ENCODE measurements at regions not wholly inside any gene's neighbourhood (a gene's known extent, or its start where the extent isn't known, plus 50 kb on each side); places are given as distances from the start of the nearest gene placed in this dataset.

GRCh38 chr4:92012899-92013867 is 290.6 kb upstream of the GRID2 start:
- TF ChIP-seq NFE2L1 (CRISPR knock-in tag; IDR thresholded peaks at IDR 0.05), result no peak
- TF ChIP-seq, protein P1, sequence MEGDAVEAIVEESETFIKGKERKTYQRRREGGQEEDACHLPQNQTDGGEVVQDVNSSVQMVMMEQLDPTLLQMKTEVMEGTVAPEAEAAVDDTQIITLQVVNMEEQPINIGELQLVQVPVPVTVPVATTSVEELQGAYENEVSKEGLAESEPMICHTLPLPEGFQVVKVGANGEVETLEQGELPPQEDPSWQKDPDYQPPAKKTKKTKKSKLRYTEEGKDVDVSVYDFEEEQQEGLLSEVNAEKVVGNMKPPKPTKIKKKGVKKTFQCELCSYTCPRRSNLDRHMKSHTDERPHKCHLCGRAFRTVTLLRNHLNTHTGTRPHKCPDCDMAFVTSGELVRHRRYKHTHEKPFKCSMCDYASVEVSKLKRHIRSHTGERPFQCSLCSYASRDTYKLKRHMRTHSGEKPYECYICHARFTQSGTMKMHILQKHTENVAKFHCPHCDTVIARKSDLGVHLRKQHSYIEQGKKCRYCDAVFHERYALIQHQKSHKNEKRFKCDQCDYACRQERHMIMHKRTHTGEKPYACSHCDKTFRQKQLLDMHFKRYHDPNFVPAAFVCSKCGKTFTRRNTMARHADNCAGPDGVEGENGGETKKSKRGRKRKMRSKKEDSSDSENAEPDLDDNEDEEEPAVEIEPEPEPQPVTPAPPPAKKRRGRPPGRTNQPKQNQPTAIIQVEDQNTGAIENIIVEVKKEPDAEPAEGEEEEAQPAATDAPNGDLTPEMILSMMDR (IDR thresholded peaks at IDR 0.05), result peak; percentile 46
- DNase-seq (ENCODE audit: low spot score) (peak; percentile 73), ATAC-seq (peak; percentile 91)
- Mint-ChIP-seq H3K27ac (no peak overlapping the region), H3K4me1 (peaks cover 6% of the 10 kb centered on the region), H3K4me3 (peak overlapping the region; percentile 12; the same call in 1 of the 2 replicates), H3K9me3 (peaks cover 3% of the 10 kb centered on the region; the same call in 1 of the 2 replicates), H3K36me3 (no peaks in the 10 kb centered on the region), H3K27me3 (ENCODE audit: low read depth) (peaks cover 40% of the 10 kb centered on the region)
- ChIA-PET POLR2A (no interaction called here), CTCF (interaction anchor here (0.8 to 1.9 kb wide), 3 partner anchors 19 to 23 kb away, joined by 3 to 6 read pairs (median 3); no protein-coding TSS in a partner anchor)

- DNase-seq (ENCODE audit: low spot score) (no peak), ATAC-seq (no peak)
- ChIA-PET POLR2A (no interaction called here), CTCF (interaction anchor here (0.8 to 1.9 kb wide), 3 partner anchors 20 to 24 kb away, joined by 3 to 6 read pairs (median 3); no protein-coding TSS in a partner anchor)
- peaks cover 40% of the 10 kb centered on the region for H3K27me3 Mint-ChIP-seq (ENCODE audit: low read depth)
- TF ChIP-seq, protein P2, sequence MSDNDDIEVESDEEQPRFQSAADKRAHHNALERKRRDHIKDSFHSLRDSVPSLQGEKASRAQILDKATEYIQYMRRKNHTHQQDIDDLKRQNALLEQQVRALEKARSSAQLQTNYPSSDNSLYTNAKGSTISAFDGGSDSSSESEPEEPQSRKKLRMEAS (CRISPR knock-in tag; IDR thresholded peaks at IDR 0.05), result no peak
- TF ChIP-seq USF1 (CRISPR knock-in tag; IDR thresholded peaks at IDR 0.05) (no peak), ZSCAN18 (CRISPR knock-in tag; IDR thresholded peaks at IDR 0.05) (no peak), ETV6 (CRISPR knock-in tag; IDR thresholded peaks at IDR 0.05) (no peak), NR3C1 (CRISPR knock-in tag; conservative IDR thresholded peaks at IDR 0.05; ENCODE audit: low read depth) (no peak), MYBL2 (CRISPR knock-in tag; IDR thresholded peaks at IDR 0.05) (no peak), ZNF425 (CRISPR knock-in tag; conservative IDR thresholded peaks at IDR 0.05) (no peak)
- peaks cover 6% of the 10 kb centered on the region for H3K4me1 Mint-ChIP-seq
- peaks cover 3% of the 10 kb centered on the region; the same call in 1 of the 2 replicates for H3K9me3 Mint-ChIP-seq
- no peak overlapping the region for H3K4me3 Mint-ChIP-seq
- no peak overlapping the region for H3K27ac Mint-ChIP-seq
- H3K36me3 Mint-ChIP-seq, result no peaks in the 10 kb centered on the region
Measured at GRCh38 chr4:92014067-92014466, 289.7 kb upstream of the GRID2 start.

DNA sequence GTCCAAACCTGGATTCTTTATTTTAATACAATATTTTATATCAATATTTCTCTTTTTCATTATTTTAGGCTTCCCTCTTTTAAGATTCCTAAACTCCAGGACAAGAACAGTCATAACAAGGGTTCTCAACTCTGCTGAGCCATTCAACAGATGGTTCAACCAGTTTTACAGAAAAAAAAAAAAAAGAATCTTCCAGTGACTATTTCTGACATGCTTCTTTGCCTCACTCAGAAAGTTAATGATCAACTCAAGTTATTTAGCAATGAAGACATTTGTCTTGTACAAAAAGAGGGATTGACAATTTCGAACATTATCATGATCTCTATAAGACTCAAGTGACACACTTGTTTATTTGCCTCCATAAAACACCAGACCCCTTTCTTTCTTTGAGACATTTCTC is 282.6 kb upstream of the GRID2 start:
- POLR2A ChIA-PET, result no interaction called here
- Mint-ChIP-seq H3K27ac (no peak overlapping the region), H3K4me3 (no peak overlapping the region), H3K4me1 (peaks cover 5% of the 10 kb centered on the region; the same call in 1 of the 2 replicates), H3K9me3 (peaks cover 29% of the 10 kb centered on the region), H3K27me3 (ENCODE audit: low read depth) (peaks cover 9% of the 10 kb centered on the region), H3K36me3 (peaks cover 12% of the 10 kb centered on the region)
- ATAC-seq (no peak), DNase-seq (ENCODE audit: low spot score) (no peak)
- TF ChIP-seq GABPB1 (CRISPR knock-in tag; IDR thresholded peaks at IDR 0.05) (no peak), FOXJ3 (CRISPR knock-in tag; IDR thresholded peaks at IDR 0.05; ENCODE audit: borderline replicate concordance) (no peak), NR2C2 (CRISPR knock-in tag; IDR thresholded peaks at IDR 0.05) (no peak), ZNF671 (CRISPR knock-in tag; IDR thresholded peaks at IDR 0.05) (no peak), FOXP1 (CRISPR knock-in tag; IDR thresholded peaks at IDR 0.05; ENCODE audit: borderline replicate concordance) (no peak), ZMAT4 (CRISPR knock-in tag; IDR thresholded peaks at IDR 0.05) (no peak), JAZF1 (CRISPR knock-in tag; IDR thresholded peaks at IDR 0.05) (no peak), USF2 (CRISPR knock-in tag; IDR thresholded peaks at IDR 0.05) (no peak)
- TF ChIP-seq, protein P3, sequence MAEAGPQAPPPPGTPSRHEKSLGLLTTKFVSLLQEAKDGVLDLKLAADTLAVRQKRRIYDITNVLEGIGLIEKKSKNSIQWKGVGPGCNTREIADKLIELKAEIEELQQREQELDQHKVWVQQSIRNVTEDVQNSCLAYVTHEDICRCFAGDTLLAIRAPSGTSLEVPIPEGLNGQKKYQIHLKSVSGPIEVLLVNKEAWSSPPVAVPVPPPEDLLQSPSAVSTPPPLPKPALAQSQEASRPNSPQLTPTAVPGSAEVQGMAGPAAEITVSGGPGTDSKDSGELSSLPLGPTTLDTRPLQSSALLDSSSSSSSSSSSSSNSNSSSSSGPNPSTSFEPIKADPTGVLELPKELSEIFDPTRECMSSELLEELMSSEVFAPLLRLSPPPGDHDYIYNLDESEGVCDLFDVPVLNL (CRISPR knock-in tag; IDR thresholded peaks at IDR 0.05; ENCODE audit: borderline replicate concordance, low read depth), result no peak
- TF ChIP-seq, protein P4, sequence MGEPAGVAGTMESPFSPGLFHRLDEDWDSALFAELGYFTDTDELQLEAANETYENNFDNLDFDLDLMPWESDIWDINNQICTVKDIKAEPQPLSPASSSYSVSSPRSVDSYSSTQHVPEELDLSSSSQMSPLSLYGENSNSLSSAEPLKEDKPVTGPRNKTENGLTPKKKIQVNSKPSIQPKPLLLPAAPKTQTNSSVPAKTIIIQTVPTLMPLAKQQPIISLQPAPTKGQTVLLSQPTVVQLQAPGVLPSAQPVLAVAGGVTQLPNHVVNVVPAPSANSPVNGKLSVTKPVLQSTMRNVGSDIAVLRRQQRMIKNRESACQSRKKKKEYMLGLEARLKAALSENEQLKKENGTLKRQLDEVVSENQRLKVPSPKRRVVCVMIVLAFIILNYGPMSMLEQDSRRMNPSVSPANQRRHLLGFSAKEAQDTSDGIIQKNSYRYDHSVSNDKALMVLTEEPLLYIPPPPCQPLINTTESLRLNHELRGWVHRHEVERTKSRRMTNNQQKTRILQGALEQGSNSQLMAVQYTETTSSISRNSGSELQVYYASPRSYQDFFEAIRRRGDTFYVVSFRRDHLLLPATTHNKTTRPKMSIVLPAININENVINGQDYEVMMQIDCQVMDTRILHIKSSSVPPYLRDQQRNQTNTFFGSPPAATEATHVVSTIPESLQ (CRISPR knock-in tag; IDR thresholded peaks at IDR 0.05), result no peak
- CTCF ChIA-PET, result no interaction called here
